H1 (cell line): ENCODE measurements at regions not wholly inside any gene's neighbourhood (a gene's known extent, or its start where the extent isn't known, plus 50 kb on each side); places are given as distances from the start of the nearest gene placed in this dataset.

Source experiments
- CHD2 ChIP-seq: IDR thresholded peaks from 2 replicates; pipeline ENCODE4 v1.6.1; 2012; ENCODE audit warnings: low read length, improper control_type of control experiment
- CREB1 ChIP-seq: IDR thresholded peaks from 2 replicates; pipeline ENCODE4 v1.6.1; 2012; ENCODE audit warnings: inconsistent platforms
- CTBP2 ChIP-seq: IDR thresholded peaks from 2 replicates; pipeline ENCODE4 v1.7.0; 2011; ENCODE audit warnings: borderline replicate concordance, mild to moderate bottlenecking, moderate library complexity, mixed read lengths, low read length; ENCODE audit not compliant: insufficient read depth, insufficient read length
- GTF2F1 ChIP-seq: IDR thresholded peaks from 2 replicates; pipeline ENCODE4 v1.6.1; 2012; ENCODE audit warnings: low read depth, low read length, improper control_type of control experiment, borderline replicate concordance
- SRF ChIP-seq: IDR thresholded peaks from 2 replicates; pipeline ENCODE4 v1.6.1; 2011; ENCODE audit warnings: mild to moderate bottlenecking, low read depth, low read length, moderate library complexity
- TAF1 ChIP-seq: IDR thresholded peaks from 2 replicates; pipeline ENCODE4 v1.6.1; 2011; ENCODE audit warnings: mild to moderate bottlenecking, low read depth, low read length

GRCh38 chr5:4100739-4101138 is 505.1 kb downstream of the IRX1 start (continued):
- TF ChIP-seq CHD2: no peak
- no peak for TF ChIP-seq TAF1
- no peak for TF ChIP-seq CREB1
- TF ChIP-seq CTBP2: no peak
- no peak for TF ChIP-seq GTF2F1
- TF ChIP-seq SRF: no peak
